GM03348 (cell line): ENCODE measurements at regions not wholly inside any gene's neighbourhood (a gene's known extent, or its start where the extent isn't known, plus 50 kb on each side); places are given as distances from the start of the nearest gene placed in this dataset.

ENCODE experiments used
- DNase-seq: peaks from one replicate; pipeline ENCODE4 v3.0.0; 2012; ENCODE audit warnings: low spot score

DNA sequence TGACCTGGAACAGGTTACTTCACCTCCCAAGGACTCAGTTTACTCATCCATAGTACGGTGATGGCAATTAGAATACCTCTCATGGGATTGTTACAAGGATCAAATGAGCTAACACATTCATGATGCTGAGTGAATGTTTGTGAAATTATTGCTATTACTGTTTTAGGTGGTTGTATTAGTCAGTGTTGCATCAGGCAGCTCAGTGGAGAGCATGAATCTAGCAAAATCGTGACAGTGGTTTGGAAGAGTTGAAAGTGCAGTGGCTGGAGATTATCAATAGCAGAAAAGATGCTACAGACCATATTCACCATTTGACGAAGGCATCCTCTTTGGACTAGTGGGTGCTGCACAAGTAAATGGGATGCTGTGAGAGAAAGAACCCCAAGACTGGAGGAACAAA lies 50.4 kb upstream of the CTNNBL1 start:
- no peak for DNase-seq

DNA sequence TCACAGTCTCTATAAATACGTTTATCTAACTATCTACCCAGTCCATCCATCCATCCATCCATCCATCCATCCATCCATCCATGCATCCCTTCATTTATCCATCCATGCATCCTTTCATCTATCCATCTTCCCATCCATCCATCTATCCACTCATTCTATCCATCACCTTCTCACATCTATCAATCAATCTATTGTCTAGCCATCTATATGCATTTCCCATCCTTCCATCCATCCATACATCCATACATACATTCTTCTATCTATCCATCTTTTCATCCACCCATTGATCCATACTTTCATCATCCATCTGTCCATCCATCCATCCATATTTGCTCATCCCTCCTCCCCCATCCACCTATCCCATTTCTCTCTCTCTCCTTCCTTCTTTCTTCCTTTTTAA lies 51.6 kb upstream of the CTNNBL1 start:
- DNase-seq: no peak

DNA sequence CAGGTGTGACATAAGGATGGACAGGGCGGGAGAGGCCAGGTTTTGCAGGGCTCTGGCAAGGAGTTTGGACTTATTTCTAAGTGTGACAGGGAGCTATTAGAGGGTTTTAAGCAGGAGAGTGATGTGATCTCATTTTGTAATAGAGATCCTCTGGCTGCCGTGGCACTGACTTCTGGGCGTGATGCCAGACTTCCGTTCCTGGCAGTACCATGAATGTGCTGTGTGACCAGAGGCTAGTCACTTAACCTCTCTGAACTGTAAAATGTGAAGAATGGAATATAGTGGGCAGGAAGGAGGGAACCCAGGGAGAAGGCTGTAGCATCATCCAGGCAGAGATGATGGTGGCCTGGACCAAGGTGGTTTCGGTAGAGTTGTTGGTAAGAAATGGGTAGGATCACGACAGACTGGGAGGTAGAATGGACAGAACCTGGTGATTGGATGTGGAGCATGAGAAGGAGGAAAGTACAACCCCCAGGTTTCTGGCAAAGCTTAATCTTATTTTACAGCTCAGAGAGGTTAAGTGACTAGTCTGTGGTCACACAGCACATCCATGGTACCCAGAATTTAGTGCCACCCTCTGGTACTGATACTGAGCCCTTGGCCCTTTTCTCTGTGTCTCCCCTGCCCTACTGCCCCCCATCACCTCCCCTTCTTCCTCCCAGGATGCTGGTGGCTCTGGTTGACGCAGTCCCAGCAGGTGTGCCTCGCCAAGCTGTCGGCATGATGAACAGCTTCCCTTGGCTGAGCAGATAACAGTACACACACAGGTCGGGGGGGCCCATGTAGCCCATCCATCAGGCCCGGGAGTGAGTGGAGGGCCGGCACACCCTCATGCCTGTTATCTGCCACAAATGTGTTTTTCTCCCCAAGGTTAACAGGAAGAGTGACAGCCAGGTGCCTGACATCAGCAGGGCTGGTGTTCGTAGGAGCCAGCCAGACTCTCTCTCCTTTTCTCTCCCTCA lies 52.9 kb upstream of the CTNNBL1 start:
- DNase-seq: no peak

DNA sequence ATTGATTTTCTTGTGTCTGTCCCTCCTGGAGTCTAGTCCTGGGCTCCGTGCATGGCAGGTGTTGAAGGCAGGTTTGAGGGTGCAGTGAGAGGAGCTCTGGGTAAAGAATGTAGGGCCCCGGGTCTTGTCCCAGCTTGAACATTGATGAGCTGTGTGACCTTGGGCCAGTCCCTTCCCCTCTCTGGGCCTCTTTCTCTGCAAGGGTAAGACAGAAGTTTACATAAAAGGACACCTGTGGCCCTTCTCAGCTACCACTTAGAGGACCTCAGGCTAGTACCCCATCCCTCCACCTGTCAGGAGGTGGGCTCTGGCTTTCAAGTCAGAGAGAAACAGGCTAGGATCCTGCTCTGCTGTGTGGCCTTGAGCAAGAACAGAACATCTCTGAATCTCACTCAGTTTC lies 55.3 kb upstream of the CTNNBL1 start:
- DNase-seq: no peak

DNA sequence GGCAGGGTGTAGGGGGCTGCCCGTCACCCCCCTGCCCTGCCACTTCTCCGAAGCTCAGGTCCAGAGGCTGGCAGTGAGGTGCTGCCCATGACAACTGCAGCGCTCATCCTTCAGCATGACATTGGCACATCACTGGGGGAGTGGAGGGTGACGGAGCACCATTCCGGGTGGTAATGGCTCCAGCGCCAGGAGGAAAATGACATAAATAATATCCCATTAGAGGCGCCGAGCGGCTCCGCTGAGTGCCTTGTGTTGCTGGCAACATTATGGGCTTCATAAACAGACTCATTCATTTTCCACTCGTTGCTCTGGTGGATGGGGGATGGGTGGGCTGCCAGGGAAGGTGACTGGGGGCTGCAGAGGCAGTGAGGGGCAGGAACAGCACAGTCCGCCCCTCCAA lies 56.9 kb upstream of the CTNNBL1 start:
- DNase-seq: no peak

DNA sequence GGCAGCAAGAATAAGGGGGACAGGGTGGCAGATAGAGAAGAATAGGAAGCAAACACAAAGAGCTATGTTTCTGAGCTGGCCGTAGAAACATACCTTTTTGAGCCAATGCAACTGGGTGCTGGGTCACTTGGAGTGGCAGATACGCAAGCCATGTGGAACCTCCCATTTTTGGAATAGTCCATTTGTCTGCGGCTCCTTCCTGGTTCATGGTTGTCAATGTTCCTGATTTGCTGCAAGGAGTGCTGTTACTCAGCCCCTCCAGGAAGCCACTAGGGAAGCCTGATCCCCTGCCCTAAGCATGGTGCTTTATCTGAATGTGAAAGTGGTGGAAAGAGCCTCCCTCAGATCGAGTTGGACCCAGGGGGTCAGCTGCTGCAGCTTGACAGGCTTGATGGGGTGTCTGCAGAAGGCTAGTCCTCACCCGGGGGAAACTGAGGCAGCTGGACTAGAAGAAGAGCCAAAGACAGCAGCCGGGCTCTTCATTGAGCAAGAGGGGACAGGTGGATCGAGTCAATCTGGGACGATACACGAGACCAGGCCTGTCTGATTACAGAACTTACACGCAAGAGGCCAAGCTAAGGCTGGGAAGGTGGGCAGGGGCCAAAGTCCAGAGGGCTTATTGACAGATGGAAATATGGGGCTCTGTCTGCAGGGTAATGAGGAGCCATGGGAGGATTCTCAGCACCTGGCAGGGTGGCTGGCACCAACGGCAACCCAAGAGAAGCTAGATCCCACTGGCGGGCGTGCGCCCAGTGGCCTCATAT lies 57.4 kb upstream of the CTNNBL1 start:
- DNase-seq: no peak

DNA sequence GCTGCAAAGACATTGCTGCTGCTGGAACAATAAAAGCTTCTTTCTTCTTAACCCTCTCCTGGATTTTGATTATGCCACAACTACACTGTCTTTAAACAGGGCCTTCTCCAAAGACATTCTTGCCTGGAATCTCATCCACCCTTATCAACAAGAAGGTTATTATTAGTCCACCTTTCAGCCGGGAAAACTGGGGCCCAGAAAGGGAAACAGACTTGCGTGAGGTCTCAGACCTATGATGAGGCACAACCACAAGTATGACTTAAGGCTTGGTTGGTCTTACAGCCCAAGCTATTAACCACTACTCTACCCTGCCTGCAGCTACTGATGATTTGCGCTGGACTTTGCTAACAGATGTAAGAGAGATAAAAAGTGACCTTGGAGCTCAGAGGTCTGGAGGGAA lies 62.8 kb upstream of the CTNNBL1 start:
- no peak for DNase-seq

DNA sequence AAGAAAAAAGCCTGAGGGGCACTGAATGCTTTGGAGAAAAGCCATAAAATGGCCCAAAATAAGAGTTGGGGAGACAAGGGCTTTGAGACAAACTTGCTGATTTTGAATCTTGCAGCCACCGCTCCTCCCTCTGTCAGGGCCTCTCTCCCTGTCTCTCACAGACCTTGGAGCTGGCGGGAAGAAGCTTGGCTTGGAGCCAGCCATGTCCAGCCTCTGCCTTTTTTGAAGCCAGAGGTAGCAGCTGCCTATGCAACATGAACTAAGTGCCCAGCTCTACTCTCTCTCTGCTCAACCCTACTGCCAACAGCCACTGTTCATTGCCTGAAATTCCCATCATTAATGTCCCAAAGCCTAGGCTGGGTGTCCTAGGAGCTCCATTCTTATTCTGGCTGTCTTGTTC lies 63.7 kb upstream of the CTNNBL1 start:
- no peak for DNase-seq

DNA sequence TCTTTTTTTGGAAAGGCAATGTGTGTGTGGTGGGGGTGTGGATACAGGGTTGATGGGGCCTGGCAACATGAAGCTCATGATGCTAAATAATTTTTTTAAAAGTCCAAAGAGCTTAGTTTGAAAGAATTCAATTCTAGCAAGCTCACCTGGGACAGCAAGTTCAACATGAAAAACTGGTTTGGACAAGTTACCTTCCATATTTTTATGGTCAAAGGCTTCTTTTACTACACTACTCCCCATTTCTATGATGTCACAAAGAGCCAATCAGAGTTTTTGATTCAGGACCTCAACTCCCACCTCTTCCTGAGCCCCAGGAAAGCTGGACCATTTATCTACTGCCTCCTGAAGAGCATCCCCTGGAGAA lies 66.1 kb upstream of the CTNNBL1 start:
- no peak for DNase-seq

DNA sequence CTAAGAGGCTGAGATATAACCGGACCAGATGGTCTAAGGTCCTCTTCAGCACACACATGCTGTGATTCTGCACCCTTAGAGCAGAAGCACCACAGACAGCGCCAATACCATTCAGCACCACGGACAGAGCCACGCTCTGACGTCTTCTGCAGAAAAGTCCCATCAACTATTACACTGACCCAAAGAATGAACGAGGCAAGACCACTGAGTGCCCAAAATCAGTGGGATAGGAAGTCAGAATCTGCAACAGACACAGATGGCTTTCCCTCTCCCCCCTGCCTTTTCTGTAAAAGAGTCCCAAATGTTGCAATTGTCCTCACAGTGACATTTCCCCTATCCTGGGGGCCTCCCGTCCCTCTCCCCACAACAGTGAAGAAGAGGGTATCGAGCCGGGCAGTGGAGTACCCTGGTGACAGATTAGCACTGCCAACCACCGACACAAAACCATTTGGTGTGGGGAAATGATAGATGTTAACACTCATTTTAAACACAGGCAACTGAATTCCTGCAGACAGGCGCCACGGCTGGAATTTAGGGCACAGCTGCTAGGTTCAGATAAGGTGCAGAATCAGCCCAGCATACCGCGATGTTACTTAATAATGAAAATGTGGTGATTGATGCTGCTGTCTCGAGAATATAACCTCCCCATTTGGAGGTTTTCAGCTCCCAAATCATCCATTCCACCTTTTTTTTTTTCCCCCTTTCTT lies 66.6 kb upstream of the CTNNBL1 start:
- peak; percentile 62 for DNase-seq

DNA sequence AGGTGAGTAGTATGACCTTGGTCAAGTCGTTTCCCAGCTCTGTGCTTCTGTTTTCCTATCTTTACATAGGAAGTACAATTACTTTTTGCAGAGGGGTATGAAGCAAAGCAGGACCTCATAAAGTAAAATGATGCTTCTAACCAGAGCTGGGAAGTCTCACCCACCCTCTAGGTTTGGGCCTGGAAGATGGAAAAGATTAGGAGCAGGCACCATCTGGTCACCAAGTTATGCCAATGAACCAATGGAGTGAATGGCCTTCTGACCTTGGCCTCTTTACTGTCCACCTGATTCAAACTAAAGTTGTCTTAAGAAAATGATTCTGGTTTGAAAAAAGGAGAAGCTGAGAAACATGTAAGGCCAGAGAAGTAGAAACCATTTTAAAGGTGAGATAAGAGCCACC lies 68.9 kb upstream of the CTNNBL1 start:
- DNase-seq: no peak

DNA sequence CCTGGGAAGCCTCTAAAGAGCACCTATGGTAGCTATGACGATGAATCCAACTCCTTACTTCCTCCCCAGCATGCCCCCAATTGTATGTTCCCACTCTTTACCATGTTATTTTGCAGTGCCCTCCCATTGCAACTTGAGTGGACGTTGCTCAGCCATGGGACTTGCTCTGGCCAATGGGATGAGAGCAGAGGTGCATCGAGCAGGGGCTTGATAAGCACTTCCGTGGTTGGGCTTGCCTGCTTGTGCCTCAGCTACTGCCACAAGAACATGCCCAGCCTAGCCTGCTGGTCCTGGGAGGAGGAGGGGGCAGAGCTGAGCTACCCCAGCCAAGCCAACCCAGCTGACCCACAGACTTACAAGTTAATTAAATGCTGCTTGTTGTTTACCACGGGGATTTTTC lies 71.1 kb upstream of the CTNNBL1 start:
- no peak for DNase-seq

DNA sequence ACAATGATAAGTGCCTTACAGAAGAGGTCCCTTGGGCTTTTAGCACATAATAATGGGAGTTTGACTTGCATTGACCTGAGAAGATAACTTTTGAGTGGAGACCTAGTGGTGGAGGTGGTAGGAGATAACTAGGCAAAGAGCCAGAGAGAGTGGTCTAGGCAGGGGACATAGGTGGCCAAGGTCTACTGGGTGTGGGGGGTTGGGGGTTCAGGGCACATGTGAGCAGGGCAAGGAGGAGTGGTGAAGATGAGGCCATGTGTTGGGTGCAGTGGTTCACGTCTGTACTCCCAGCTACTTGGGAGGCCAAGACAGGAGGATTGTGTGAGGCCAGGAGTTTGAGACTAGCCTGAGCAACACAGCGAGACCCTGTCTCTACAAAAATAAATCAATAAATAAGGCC lies 74.3 kb upstream of the CTNNBL1 start:
- DNase-seq: no peak

DNA sequence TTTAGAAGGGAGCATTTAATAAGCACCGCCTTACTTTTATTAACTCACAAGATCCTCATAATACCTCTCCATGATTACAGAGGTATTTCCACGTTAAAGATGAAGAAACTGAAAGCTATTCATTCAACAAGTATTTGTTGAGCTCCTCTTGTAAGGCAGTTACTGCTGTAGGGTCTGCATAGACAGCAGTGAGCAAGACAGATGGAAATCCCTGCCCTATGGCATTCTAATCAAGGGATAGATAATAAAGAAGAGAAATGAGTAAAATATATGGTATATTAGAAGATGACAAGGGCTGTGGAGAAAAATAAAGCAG lies 77.8 kb upstream of the CTNNBL1 start:
- DNase-seq: no peak

DNA sequence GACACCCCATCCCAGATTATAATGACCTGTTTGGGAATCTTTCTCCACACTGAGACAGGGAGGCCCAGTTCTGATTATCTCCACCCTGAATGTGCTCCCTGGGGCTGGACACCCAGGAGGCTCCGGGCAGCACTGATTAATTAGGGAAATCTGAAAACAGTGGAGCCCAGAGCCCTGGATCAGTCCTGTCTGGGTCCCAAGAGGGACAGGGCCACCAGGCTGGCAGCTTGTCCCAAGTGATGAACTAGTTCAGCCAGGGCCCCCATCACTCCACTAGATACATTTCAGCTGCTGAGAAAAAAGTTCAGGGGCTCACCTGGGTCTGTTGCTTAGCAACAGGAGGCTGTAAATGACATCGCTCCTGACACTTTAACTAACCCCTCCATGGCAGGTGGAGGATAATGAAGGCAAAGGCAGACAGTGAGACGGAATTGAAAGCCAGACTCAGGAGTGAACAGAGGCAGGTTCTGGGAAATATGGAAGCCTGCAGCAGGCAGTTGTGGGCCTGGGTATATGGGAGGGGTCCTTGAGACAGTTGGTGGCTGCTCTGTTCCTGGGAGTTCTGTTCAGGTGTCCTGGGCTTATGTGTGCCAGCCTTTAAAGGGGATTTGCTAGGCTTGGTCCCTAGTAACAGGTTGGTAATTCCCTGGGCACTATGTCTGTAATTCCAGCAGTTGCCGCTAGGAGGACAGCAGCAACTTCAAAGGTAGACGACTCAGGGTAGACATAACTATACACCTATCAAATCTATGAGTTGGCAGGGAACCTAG lies 78.3 kb upstream of the CTNNBL1 start:
- DNase-seq: peak; percentile 41

DNA sequence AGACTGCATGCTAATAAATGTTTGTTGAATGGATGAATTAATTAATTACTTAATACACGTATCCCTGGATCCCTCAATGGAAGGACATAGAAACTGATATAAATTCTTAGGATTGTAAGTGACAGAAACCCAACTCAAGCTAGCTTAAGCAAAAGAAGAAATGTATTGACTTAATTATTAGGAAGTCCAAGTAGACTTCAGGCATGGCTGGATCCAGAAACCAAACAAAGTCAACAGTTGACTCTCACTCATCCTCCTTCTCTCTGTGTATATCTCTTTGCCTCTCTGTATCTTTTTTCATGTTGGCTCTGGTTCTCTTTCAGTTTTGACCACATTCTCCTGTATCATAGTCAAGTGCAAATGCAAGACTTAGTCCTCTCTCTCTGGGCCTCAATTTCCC lies 82.0 kb upstream of the CTNNBL1 start:
- no peak for DNase-seq

DNA sequence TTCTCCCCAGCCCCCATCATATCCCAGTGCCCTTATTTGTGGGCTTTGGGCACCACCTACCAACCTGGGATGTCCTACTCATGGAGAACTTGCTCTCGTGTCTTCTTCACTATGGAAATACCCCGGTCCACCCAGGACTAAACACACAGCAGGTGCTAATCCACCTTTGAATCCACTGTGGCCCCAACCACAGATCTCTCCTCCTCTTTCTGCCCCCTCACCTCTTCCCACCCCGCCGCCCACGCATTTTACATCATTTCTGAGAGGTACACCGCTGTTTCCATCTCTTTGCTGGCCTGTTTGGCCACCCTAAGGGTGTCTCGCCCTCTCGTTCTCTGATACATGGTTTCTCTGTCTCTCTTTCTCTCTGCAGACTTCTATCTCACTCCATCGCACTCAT lies 82.5 kb upstream of the CTNNBL1 start:
- DNase-seq: no peak

DNA sequence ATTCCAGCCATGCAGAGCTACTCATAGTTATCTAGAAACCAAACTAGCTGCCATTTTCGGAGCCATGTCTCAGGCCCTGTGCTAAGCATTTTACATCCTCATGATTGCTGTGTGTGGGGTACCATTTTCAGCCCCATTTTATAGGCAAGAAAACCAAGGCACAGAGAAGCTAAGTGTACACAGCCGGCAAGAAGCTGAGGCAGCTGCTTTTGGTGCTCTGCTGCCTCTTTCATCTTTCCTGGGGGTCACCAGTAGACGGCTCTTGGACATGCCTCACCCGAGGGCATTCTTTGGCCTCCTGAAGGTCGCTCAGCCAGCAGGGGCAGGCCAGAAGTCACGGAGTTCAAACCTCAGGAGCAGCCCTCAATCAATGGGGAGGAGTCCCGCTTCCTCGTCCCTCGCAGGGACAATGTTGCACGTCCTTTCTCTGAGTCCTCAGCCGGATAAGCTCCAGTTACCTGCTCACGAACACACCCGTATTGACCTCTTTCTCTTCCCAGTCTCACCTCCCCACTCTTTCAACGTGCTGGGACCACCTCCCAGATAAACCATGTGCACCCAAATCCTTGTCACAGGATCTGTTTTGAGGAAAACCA lies 82.6 kb upstream of the BLCAP start:
- DNase-seq: no peak

DNA sequence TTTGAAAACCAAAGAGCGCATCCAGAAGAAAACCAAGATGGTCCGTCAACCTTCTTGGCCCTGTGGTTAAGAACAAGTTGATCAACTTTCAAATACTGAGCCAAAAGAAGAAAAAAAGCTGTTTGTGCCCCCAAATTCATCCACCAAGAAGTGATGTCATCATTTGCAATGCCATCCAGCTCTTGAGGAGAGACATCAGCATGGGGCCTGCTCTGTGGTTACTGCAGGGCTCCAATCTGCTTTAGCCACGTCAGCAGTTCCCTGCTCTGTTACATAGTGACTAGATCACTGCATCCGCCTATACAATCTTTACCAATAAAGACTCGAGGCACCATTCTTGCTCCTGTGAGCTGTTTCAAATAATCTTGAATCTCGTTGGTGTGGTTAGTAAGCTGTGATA lies 75.0 kb upstream of the BLCAP start:
- DNase-seq: no peak

DNA sequence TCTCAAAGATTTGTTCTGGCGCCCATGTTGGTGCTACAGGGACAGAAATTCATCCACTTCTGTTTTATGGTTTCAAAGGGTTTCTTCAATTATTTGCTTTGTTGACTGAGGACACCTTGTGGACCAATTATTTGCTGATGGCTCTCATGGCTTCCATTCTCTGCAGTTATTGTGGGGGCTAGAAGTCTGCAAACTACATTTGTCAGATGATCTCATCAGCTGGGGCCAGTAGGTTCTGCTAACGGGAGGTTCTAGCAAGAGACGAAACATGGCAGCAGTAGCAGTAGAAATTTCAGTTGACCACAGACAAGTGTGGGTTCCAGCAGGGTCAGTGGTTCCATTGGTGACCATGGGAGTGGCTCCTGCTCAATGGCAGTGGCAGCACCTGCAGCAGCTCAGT lies 72.8 kb upstream of the BLCAP start:
- DNase-seq: no peak

DNA sequence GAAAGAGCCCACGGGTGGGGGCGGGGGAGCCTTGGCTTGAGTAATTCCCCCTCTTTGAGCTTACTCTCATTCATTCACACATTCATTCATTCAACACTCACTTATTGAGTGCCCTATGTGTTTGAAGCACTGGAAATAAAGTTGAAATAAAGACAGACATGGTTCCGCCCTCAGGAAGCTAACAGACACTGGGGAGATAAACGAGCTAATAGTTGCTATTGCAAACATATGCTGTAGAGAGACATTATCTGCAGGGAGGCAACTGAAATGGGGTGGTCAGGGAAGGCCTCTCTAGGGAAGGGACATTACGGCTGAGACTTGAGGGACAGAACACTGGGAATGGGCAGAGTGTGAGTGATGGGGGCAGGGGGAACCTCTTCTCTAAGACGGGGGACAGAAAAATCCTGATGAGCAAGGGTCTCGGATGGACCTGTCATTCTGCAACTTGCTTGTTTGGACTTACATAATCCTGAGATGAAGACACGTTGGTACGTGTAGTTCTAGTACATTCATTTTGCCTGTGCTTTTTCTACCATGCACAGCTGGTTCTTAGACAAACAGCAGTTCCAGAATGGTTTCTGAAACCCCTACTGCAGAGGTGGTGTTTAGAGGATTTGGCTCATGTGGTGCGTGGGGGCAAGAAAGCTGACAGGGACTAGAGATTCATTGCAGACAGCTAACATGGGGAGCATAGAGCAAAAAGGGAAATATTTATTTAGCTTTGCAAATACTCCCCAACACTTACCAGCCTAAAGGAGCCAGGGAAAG lies 71.1 kb upstream of the BLCAP start:
- no peak for DNase-seq
